ENCODE measurements at regions not wholly inside any gene's neighbourhood (a gene's known extent, or its start where the extent isn't known, plus 50 kb on each side); places are given as distances from the start of the nearest gene placed in this dataset.

GRCh38 chr5:167011196-167011595 lies 1280.2 kb upstream of the WWC1 start:
- TF ChIP-seq CTCF (conservative IDR thresholded peaks at IDR 0.05; ENCODE audit: low read length) (no peak), EZH2phosphoT487 (IDR thresholded peaks at IDR 0.05; ENCODE audit: borderline replicate concordance, low read depth, low read length) (no peak)
